Endothelial cell of umbilical vein (primary cell): ENCODE measurements at regions not wholly inside any gene's neighbourhood (a gene's known extent, or its start where the extent isn't known, plus 50 kb on each side); places are given as distances from the start of the nearest gene placed in this dataset.

ENCODE experiments used
- BruUV-seq: library from RNA; stranded (reverse); fragments of 400-500 nt; replicated peaks from 2 replicates; lab custom pipeline; 2021; lab: Mats Ljungman, UMichigan
- CTCF ChIA-PET: fragments of 300-600, 350-600 bp; sonication (Branson Sonifier 250); formaldehyde crosslinking; loops from one replicate; lab custom pipeline; 2021; ENCODE audit warnings: antibody characterized with exemption, inconsistent platforms; lab: Charles Lee
- POLR2A ChIA-PET: fragments of 300-600, 350-600 bp; sonication (Branson Sonifier 250); formaldehyde crosslinking; loops from one replicate; lab custom pipeline; 2021; ENCODE audit warnings: antibody characterized with exemption, inconsistent platforms; lab: Charles Lee
- DNase-seq: peaks from one replicate; pipeline ENCODE4 v3.0.0-alpha.2; 2011; ENCODE audit warnings: low read depth, low spot score
- FAIRE-seq: peaks from 2 replicates; lab custom pipeline; 2011; peaks lifted over from hg19 to GRCh38; lab: Jason Lieb, UNC
- H2AFZ ChIP-seq: 2 replicates; pipeline ENCODE4 v1.6.0; 2012; ENCODE audit warnings: low read depth, low read length, control low read depth, inconsistent platforms
- H3K27ac ChIP-seq: 2 replicates; pipeline ENCODE4 v1.5.1; 2011; ENCODE audit warnings: low read depth, mild to moderate bottlenecking, control low read depth, low read length, moderate library complexity; ENCODE audit not compliant: insufficient read depth
- H3K27me3 ChIP-seq, 2 experiments: 2 replicates each; pipeline versions ENCODE4 v1.6.0 to v1.6.1; 2011; ENCODE audit warnings: low read length in 2 of 2, mixed read lengths in 1 of 2; ENCODE audit not compliant: control insufficient read depth in 2 of 2, insufficient read depth in 2 of 2
- H3K36me3 ChIP-seq, 2 experiments: 2 replicates in 1 of 2; 3 replicates in 1 of 2; pipeline ENCODE4 v1.5.1; 2011; ENCODE audit warnings: low read length in 2 of 2, mild to moderate bottlenecking in 1 of 2, moderate library complexity in 1 of 2; ENCODE audit not compliant: control insufficient read depth in 2 of 2, insufficient read depth in 2 of 2; ENCODE audit errors: extremely low read depth in 1 of 2
- H3K4me1 ChIP-seq: 3 replicates; pipeline ENCODE4 v1.5.1; 2011; ENCODE audit warnings: mild to moderate bottlenecking, low read length; ENCODE audit not compliant: control insufficient read depth, insufficient read depth; ENCODE audit errors: extremely low read depth
- H3K4me2 ChIP-seq: 2 replicates; pipeline ENCODE4 v1.6.1; 2011; ENCODE audit warnings: low read length, control low read depth, mixed read lengths; ENCODE audit not compliant: insufficient read depth
- H3K4me3 ChIP-seq, 3 experiments: fragments of 200-600 bp in 1 of 3; sonication (generic), shearing (Covaris generic) in 1 of 3; replicated peaks in 1 of 3; 2 replicates each; pipeline ENCODE4 v1.5.1; 2011 to 2016; ENCODE audit warnings: control low read depth in 3 of 3, low read length in 3 of 3, mild to moderate bottlenecking in 2 of 3, inconsistent platforms in 1 of 3, low read depth in 1 of 3, moderate library complexity in 1 of 3; ENCODE audit not compliant: insufficient read depth in 1 of 3
- H3K79me2 ChIP-seq: 2 replicates; pipeline ENCODE4 v1.6.0; 2012; ENCODE audit warnings: low read length, inconsistent platforms; ENCODE audit not compliant: control insufficient read depth, insufficient read depth
- H3K9ac ChIP-seq: replicated peaks from 2 replicates; pipeline ENCODE3; 2011; ENCODE audit warnings: low read length, control low read depth; ENCODE audit not compliant: insufficient read depth; ENCODE audit errors: extremely low read depth
- H3K9me1 ChIP-seq: replicated peaks from 3 replicates; pipeline ENCODE4 v1.6.0; 2011; ENCODE audit warnings: mild to moderate bottlenecking, low read length; ENCODE audit not compliant: control insufficient read depth, insufficient read depth; ENCODE audit errors: extremely low read depth
- H3K9me3 ChIP-seq: replicated peaks from 2 replicates; pipeline ENCODE4 v1.5.1; 2012; ENCODE audit warnings: low read length, inconsistent platforms; ENCODE audit not compliant: control insufficient read depth, insufficient read depth
- H4K20me1 ChIP-seq: replicated peaks from 2 replicates; pipeline ENCODE3; 2011; ENCODE audit warnings: mild to moderate bottlenecking, low read length; ENCODE audit not compliant: control insufficient read depth, insufficient read depth; ENCODE audit errors: extremely low read depth
- EZH2 ChIP-seq: IDR thresholded peaks from 2 replicates; pipeline ENCODE4 v1.6.1; 2012; ENCODE audit warnings: borderline replicate concordance, low read depth, mild to moderate bottlenecking, moderate library complexity, low read length, inconsistent platforms; ENCODE audit not compliant: severe bottlenecking
- FOS ChIP-seq: IDR thresholded peaks from 2 replicates; pipeline ENCODE4 v1.6.1; 2011; ENCODE audit warnings: mild to moderate bottlenecking, low read length, moderate library complexity, borderline replicate concordance; ENCODE audit not compliant: insufficient read depth
- GATA2 ChIP-seq: IDR thresholded peaks from 2 replicates; pipeline ENCODE4 v1.7.0; 2011; ENCODE audit warnings: low read depth, mild to moderate bottlenecking, moderate library complexity, mixed read lengths, low read length; ENCODE audit not compliant: insufficient read length, insufficient read depth
- JUN ChIP-seq: IDR thresholded peaks from 2 replicates; pipeline ENCODE4 v1.6.1; 2011; ENCODE audit warnings: borderline replicate concordance, low read depth; ENCODE audit not compliant: insufficient read length, insufficient read depth
- MYC ChIP-seq: IDR thresholded peaks from one replicate; pipeline ENCODE4 v1.6.1; 2011; ENCODE audit warnings: mild to moderate bottlenecking, low read depth, low read length
- POLR2A ChIP-seq: IDR thresholded peaks from 2 replicates; pipeline ENCODE4 v1.6.1; 2012; ENCODE audit warnings: low read depth, mild to moderate bottlenecking, control low read depth, low read length
- POLR2AphosphoS5 ChIP-seq: IDR thresholded peaks from 2 replicates; pipeline ENCODE4 v1.6.1; 2012; ENCODE audit warnings: low read depth, mild to moderate bottlenecking, control low read depth, low read length, moderate library complexity; ENCODE audit not compliant: insufficient read depth
- dilution Hi-C: fragments of 300-500 bp; cut with MboI; formaldehyde crosslinking; loops from one replicate; pipeline ENCODE4 v1.15.0; 2019; ENCODE audit warnings: low sequenced_read_pairs; ENCODE audit not compliant: extremely low pct_ligation_motif_present
- intact Hi-C: fragments of 100-400 bp; cut with micrococcal nuclease; formaldehyde crosslinking; loops from one replicate; pipeline ENCODE4 v1.10.0; 2022

DNA sequence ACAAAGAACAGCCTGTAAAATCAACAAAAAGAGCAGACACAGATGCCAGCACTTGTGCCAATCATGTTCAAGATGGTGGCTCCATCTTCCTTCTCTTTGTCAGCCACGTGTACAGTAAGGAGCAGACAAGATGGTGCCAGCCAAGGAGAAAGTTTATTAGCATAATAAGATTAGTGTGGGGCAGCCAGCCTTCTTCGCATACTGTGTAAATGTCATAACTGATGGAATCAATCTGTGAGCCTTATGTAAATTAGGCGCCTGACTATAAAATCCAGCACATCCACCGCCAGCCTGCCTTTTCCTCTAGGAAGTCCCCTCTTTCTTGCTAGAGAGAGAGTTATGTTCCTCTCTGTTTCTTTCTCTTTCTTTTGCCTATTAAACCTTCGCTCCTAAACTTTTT is 99.7 kb upstream of the RALGAPA2 start:
- Histone ChIP-seq H3K79me2 (no peaks in the 10 kb centered on the region), H3K4me1 (no peaks in the 10 kb centered on the region), H3K4me3 (no peak overlapping the region), H3K36me3 (no peaks in the 10 kb centered on the region), H3K27ac (no peak overlapping the region), H3K27me3 (peaks cover 0 to 5% of the 10 kb centered on the region in 2 experiments), H3K9me1 (no peaks in the 10 kb centered on the region), H3K4me2 (no peak overlapping the region), H3K9me3 (no peaks in the 10 kb centered on the region), H4K20me1 (no peaks in the 10 kb centered on the region), H3K9ac (no peak overlapping the region), H2AFZ (no peak overlapping the region)
- ChIA-PET CTCF (interaction anchor here (1.0 kb wide), 1 partner anchor 13 kb away, joined by 6 read pairs; no protein-coding TSS in a partner anchor), POLR2A (no interaction called here)
- dilution Hi-C loops: no loop called here
- no peak for FAIRE-seq
- no TSS peak for BruUV-seq
- DNase-seq: no peak
- no peak for TF ChIP-seq POLR2A
- no peak for TF ChIP-seq GATA2
- TF ChIP-seq FOS: no peak
- no peak for TF ChIP-seq JUN
- TF ChIP-seq POLR2AphosphoS5: no peak
- no peak for TF ChIP-seq MYC
- TF ChIP-seq EZH2: no peak
- intact Hi-C loops: no loop called here

GRCh38 chr20:20808016-20808415 is 95.6 kb upstream of the RALGAPA2 start:
- BruUV-seq: no TSS peak
- Histone ChIP-seq H3K9me1 (no peaks in the 10 kb centered on the region), H3K36me3 (no peaks in the 10 kb centered on the region), H4K20me1 (no peaks in the 10 kb centered on the region), H3K4me2 (no peak overlapping the region), H3K4me3 (no peak overlapping the region), H3K27ac (no peak overlapping the region), H3K9me3 (no peaks in the 10 kb centered on the region), H2AFZ (no peak overlapping the region), H3K79me2 (no peaks in the 10 kb centered on the region), H3K4me1 (peaks cover 1% of the 10 kb centered on the region), H3K9ac (no peak overlapping the region), H3K27me3 (peaks cover 0 to 9% of the 10 kb centered on the region in 2 experiments)
- no peak for TF ChIP-seq FOS
- DNase-seq (no peak), FAIRE-seq (no peak)
- intact Hi-C loops: no loop called here
- POLR2A ChIA-PET: no interaction called here
- CTCF ChIA-PET: no interaction called here
- dilution Hi-C loops: no loop called here
